ENCODE measurements at regions not wholly inside any gene's neighbourhood (a gene's known extent, or its start where the extent isn't known, plus 50 kb on each side); places are given as distances from the start of the nearest gene placed in this dataset.

DNA sequence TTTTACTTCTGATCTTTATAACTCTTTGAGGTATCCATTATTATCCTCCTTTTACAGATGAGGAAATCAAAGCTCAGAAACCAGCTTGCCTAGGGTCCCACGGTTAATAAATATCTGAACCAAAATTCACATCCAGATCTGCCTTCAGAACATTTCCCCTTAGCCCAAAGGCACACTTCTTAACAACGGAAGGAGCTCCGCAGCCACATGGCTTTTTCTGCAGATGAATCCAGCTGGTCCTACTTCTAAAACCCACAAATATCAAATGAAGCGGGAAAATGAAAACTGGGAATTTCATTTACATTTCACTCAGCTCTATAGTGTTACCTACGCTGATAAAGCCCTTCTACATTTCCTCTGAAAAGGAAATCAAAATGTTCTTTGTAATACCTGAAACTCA, 357.0 kb upstream of the ID2 start:
- Histone ChIP-seq H3K4me3 (replicated peaks; ENCODE audit: low read depth, low read length) (no peak overlapping the region), H3K36me3 (ENCODE audit: control insufficient read depth, insufficient read depth, low read length) (no peaks in the 10 kb centered on the region), H3K27me3 (replicated peaks; ENCODE audit: control insufficient read depth, insufficient read depth, low read length) (no peaks in the 10 kb centered on the region)
- TF ChIP-seq, protein P1, sequence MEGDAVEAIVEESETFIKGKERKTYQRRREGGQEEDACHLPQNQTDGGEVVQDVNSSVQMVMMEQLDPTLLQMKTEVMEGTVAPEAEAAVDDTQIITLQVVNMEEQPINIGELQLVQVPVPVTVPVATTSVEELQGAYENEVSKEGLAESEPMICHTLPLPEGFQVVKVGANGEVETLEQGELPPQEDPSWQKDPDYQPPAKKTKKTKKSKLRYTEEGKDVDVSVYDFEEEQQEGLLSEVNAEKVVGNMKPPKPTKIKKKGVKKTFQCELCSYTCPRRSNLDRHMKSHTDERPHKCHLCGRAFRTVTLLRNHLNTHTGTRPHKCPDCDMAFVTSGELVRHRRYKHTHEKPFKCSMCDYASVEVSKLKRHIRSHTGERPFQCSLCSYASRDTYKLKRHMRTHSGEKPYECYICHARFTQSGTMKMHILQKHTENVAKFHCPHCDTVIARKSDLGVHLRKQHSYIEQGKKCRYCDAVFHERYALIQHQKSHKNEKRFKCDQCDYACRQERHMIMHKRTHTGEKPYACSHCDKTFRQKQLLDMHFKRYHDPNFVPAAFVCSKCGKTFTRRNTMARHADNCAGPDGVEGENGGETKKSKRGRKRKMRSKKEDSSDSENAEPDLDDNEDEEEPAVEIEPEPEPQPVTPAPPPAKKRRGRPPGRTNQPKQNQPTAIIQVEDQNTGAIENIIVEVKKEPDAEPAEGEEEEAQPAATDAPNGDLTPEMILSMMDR (IDR thresholded peaks at IDR 0.05; ENCODE audit: insufficient read depth, low read length, poor library complexity, severe bottlenecking): no peak
- no peak for DNase-seq (ENCODE audit: extremely low read depth, insufficient read length)

DNA sequence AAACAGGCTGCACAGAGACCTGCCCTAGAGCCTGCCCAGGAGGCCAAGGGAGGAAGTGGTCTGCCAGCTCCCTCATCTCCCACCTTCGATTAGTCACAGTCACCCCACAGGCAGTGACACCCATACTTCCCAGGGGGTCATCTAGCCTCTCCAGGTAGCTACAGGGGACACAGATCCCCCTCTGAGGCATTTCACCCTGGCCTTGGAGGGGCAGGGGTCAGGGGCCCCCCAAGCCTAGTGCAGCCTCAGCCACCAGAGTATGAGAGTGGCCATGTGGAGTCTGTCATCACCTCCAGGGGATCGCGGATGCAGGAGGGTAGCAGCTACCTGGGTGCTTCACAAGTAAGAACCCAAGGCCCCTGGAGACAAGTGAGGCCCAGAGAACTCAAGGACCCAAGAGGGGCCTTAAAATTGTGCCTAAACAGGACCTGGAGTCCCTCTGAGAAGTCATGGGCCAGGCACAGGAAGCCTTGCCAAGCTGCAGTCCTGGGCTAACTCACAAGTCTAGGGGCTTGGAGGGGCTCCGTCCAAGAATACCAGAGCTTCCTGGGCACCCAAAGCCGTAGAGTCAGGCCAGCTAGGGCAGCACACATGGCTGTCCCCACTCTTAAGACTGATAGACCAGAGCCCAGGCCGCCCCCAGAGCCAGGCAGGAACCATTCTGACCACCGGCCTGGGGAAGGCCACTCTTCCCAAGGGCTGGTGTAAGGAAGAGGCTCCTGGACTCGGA, 354.3 kb upstream of the ID2 start:
- no peak for DNase-seq (ENCODE audit: extremely low read depth, insufficient read length)
- no peak overlapping the region for H3K4me3 ChIP-seq (replicated peaks; ENCODE audit: low read depth, low read length)
- TF ChIP-seq, protein P1 (IDR thresholded peaks at IDR 0.05; ENCODE audit: insufficient read depth, low read length, poor library complexity, severe bottlenecking): no peak
- no peaks in the 10 kb centered on the region for H3K27me3 ChIP-seq (replicated peaks; ENCODE audit: control insufficient read depth, insufficient read depth, low read length)
- no peaks in the 10 kb centered on the region for H3K36me3 ChIP-seq (ENCODE audit: control insufficient read depth, insufficient read depth, low read length)

DNA sequence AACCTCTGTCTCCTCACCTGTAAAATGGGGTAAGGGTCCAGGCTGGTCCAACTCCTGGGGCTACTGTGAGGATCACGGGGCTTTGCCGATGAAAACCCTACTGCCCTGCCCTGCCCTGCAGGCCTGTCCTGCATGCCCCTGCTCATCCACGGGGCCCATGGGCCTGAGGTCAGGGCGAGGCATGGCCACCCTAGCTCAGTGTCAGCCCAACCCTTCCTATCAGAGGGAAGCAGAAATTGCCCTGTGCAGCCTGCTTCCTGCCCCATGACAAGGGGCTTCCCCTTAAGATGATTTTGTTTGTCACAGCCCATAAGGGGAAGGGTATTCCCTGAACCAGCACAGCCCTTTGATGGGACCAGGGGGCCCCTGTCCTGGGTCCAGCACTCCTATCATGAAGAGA, 353.6 kb upstream of the ID2 start:
- Histone ChIP-seq H3K36me3 (ENCODE audit: control insufficient read depth, insufficient read depth, low read length) (no peaks in the 10 kb centered on the region), H3K4me3 (replicated peaks; ENCODE audit: low read depth, low read length) (no peak overlapping the region), H3K27me3 (replicated peaks; ENCODE audit: control insufficient read depth, insufficient read depth, low read length) (no peaks in the 10 kb centered on the region)
- TF ChIP-seq, protein P1 (IDR thresholded peaks at IDR 0.05; ENCODE audit: insufficient read depth, low read length, poor library complexity, severe bottlenecking): no peak
- no peak for DNase-seq (ENCODE audit: extremely low read depth, insufficient read length)

DNA sequence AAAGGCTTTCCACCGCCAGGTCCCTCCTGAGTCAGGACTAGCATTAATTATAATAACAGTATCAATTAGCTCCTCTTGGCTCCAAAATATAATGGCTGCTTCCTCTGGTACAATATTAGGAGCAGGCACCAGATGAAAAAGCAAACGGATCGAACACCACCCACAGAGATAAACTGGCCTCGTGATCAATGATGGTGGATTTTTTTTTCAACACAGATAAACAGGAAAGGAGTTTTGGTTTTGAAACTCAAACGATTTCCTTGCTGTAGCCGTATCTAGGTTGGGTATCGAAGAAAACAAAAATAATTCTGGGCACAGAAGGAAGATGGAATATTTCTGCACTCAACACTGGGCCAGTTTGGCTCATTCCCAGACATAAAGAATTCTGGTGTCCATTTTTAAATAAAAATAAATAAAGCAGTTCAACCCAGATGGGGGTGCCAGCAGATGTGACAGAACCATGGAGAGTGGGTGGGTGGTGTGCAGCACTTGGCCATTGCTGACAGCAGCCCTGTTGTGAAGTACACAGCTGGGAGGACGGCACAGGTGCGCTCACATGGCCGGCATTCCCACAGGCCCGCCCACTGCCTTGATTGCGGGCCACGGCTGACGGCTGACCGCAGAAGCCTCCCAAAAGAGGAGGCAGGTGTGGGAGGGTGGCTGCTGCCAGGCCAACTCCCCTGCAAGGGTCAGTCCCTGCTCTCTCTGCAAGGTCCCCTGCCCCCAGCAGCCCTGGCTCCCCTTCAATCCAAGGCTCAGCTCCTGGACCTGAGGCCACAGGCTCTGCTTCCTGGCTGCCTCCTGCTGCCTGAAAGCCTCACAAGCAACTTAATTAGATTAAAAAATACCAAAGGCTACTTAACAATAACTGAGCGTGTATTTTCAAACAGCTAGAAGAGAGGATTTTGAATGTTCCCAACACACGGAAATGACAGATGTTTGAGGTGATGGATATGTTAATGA, 351.9 kb upstream of the ID2 start:
- TF ChIP-seq, protein P1 (IDR thresholded peaks at IDR 0.05; ENCODE audit: insufficient read depth, low read length, poor library complexity, severe bottlenecking): no peak
- Histone ChIP-seq H3K27me3 (replicated peaks; ENCODE audit: control insufficient read depth, insufficient read depth, low read length) (no peaks in the 10 kb centered on the region), H3K36me3 (ENCODE audit: control insufficient read depth, insufficient read depth, low read length) (no peaks in the 10 kb centered on the region), H3K4me3 (replicated peaks; ENCODE audit: low read depth, low read length) (no peak overlapping the region)
- DNase-seq (ENCODE audit: extremely low read depth, insufficient read length): no peak

DNA sequence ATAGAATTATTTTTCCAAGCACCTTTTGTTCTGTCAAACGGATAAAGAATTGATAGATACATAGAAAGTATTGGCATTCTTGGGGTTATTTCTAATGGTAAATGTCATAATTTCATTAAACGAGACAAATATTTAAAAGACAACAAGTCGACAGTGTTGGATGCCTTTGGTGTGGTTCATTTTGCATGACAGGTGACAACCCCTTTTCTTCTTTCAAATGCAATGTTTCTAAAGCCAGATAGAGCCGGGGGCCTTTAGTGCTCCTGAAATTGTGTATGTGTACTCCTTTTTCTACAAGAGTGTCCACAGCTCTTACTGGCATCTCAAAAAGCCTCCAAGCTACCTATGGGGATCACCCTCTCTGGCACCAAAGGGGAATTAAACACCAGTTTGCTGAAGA, 350.8 kb upstream of the ID2 start:
- H3K27me3 ChIP-seq (replicated peaks; ENCODE audit: control insufficient read depth, insufficient read depth, low read length): no peaks in the 10 kb centered on the region
- DNase-seq (ENCODE audit: extremely low read depth, insufficient read length): no peak
- H3K4me3 ChIP-seq (replicated peaks; ENCODE audit: low read depth, low read length): no peak overlapping the region
- TF ChIP-seq, protein P1 (IDR thresholded peaks at IDR 0.05; ENCODE audit: insufficient read depth, low read length, poor library complexity, severe bottlenecking): no peak
- no peaks in the 10 kb centered on the region for H3K36me3 ChIP-seq (ENCODE audit: control insufficient read depth, insufficient read depth, low read length)
